ENCODE measurements at regions not wholly inside any gene's neighbourhood (a gene's known extent, or its start where the extent isn't known, plus 50 kb on each side); places are given as distances from the start of the nearest gene placed in this dataset.

DNA sequence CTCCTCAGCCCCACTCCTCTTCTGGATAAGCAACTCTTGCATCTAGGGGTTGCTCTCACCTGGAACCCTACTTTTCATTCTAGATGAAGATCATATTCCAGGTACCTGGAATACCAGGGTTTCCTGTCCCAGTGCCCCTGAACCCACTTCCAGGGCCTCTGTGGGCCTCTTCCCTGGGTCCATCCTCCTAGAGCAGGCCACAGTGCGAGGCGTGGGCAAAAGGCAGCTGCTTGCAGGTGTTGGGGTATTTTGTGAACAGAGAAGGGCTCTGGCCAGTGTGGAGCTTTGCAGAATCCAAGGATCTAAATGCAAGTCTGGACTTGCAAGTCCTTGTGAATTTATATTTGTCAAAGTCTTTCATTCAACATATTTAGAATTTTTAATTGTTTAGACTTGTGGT, 240.4 kb upstream of the POU3F1 start:
- no peak overlapping the region for H3K4me3 ChIP-seq (ENCODE audit: low read length)
- H3K4me1 ChIP-seq (ENCODE audit: control insufficient read depth, low read length): no peaks in the 10 kb centered on the region
- H3K27ac ChIP-seq (ENCODE audit: low read depth, low read length): no peak overlapping the region
- peaks cover 8% of the 10 kb centered on the region; the same call in 1 of the 2 replicates for H3K27me3 ChIP-seq (ENCODE audit: control insufficient read depth, low read length)
- no peaks in the 10 kb centered on the region for H3F3A ChIP-seq (ENCODE audit: control insufficient read depth, insufficient read depth)
- no peaks in the 10 kb centered on the region for H3K9me2 ChIP-seq (replicated peaks; ENCODE audit: control insufficient read depth, low read length)
- no peaks in the 10 kb centered on the region for H3K9me3 ChIP-seq (ENCODE audit: control insufficient read depth, insufficient read depth, low read length)
- no peaks in the 10 kb centered on the region for H4K20me1 ChIP-seq (ENCODE audit: control insufficient read depth, insufficient read depth, low read depth, low read length)
- H3K79me2 ChIP-seq (ENCODE audit: control insufficient read depth, low read length): no peaks in the 10 kb centered on the region
- TF ChIP-seq EZH2phosphoT487 (IDR thresholded peaks at IDR 0.05; ENCODE audit: borderline replicate concordance, low read length) (no peak), CTCF (IDR thresholded peaks at IDR 0.05; ENCODE audit: low read depth, low read length, poor library complexity, severe bottlenecking) (no peak)
- H3K36me3 ChIP-seq (ENCODE audit: control insufficient read depth, low read length): no peaks in the 10 kb centered on the region
- no peak overlapping the region for H3K4me2 ChIP-seq (ENCODE audit: low read length)

- Histone ChIP-seq H3K9me2 (replicated peaks; ENCODE audit: control insufficient read depth, low read length) (no peaks in the 10 kb centered on the region), H3K79me2 (ENCODE audit: control insufficient read depth, low read length) (no peaks in the 10 kb centered on the region), H3K27me3 (ENCODE audit: control insufficient read depth, low read length) (peaks cover 8% of the 10 kb centered on the region; the same call in 1 of the 2 replicates), H3K36me3 (ENCODE audit: control insufficient read depth, low read length) (no peaks in the 10 kb centered on the region), H4K20me1 (ENCODE audit: control insufficient read depth, insufficient read depth, low read depth, low read length) (no peaks in the 10 kb centered on the region), H3K4me3 (ENCODE audit: low read length) (no peak overlapping the region), H3K27ac (ENCODE audit: low read depth, low read length) (no peak overlapping the region), H3K4me2 (ENCODE audit: low read length) (no peak overlapping the region), H3K4me1 (ENCODE audit: control insufficient read depth, low read length) (no peaks in the 10 kb centered on the region), H3K9me3 (ENCODE audit: control insufficient read depth, insufficient read depth, low read length) (no peaks in the 10 kb centered on the region), H3F3A (ENCODE audit: control insufficient read depth, insufficient read depth) (no peaks in the 10 kb centered on the region)
- TF ChIP-seq CTCF (IDR thresholded peaks at IDR 0.05; ENCODE audit: low read depth, low read length, poor library complexity, severe bottlenecking) (no peak), EZH2phosphoT487 (IDR thresholded peaks at IDR 0.05; ENCODE audit: borderline replicate concordance, low read length) (no peak)
Observed at GRCh38 chr1:38285807-38286530, 239.4 kb upstream of the POU3F1 start.

- Histone ChIP-seq H3K4me2 (ENCODE audit: low read length) (no peak overlapping the region), H3K9me2 (replicated peaks; ENCODE audit: control insufficient read depth, low read length) (no peaks in the 10 kb centered on the region), H3K27ac (ENCODE audit: low read depth, low read length) (no peak overlapping the region), H3K27me3 (ENCODE audit: control insufficient read depth, low read length) (peaks cover 10% of the 10 kb centered on the region), H3K79me2 (ENCODE audit: control insufficient read depth, low read length) (no peaks in the 10 kb centered on the region), H3K4me3 (ENCODE audit: low read length) (no peak overlapping the region), H4K20me1 (ENCODE audit: control insufficient read depth, insufficient read depth, low read depth, low read length) (no peaks in the 10 kb centered on the region), H3K9me3 (ENCODE audit: control insufficient read depth, insufficient read depth, low read length) (no peaks in the 10 kb centered on the region), H3K4me1 (ENCODE audit: control insufficient read depth, low read length) (no peaks in the 10 kb centered on the region), H3F3A (ENCODE audit: control insufficient read depth, insufficient read depth) (no peaks in the 10 kb centered on the region), H3K36me3 (ENCODE audit: control insufficient read depth, low read length) (no peaks in the 10 kb centered on the region)
- TF ChIP-seq CTCF (IDR thresholded peaks at IDR 0.05; ENCODE audit: low read depth, low read length, poor library complexity, severe bottlenecking): no peak
- no peak for TF ChIP-seq EZH2phosphoT487 (IDR thresholded peaks at IDR 0.05; ENCODE audit: borderline replicate concordance, low read length)
Observed at GRCh38 chr1:38284953-38285352, 238.4 kb upstream of the POU3F1 start.

All from DOHH2 (cell line).